IMR-90 (cell line): ENCODE measurements at regions not wholly inside any gene's neighbourhood (a gene's known extent, or its start where the extent isn't known, plus 50 kb on each side); places are given as distances from the start of the nearest gene placed in this dataset.
A peak's percentile ranks its signal among the peaks of the same experiment; 100 is the strongest.

Experiments used
- ATAC-seq: fragments of 200-7000 bp; cut with Tn5 transposase; 2 replicates; pipeline ENCODE4 v1.9.1; 2020; ENCODE audit warnings: low read depth, mild to moderate bottlenecking, moderate library complexity
- BruUV-seq: library from RNA; stranded (reverse); fragments of 400-500 nt; replicated peaks from 2 replicates; lab custom pipeline; 2021; lab: Mats Ljungman, UMichigan
- CTCF ChIA-PET: fragments of 300-600 bp; formaldehyde crosslinking; extraction: SDS; loops from one replicate; lab custom pipeline; 2021; ENCODE audit warnings: antibody characterized with exemption; lab: Yijun Ruan, JAX
- POLR2A ChIA-PET: fragments of 300-600 bp; sonication (Branson Sonifier 250); formaldehyde crosslinking; loops from one replicate; lab custom pipeline; 2022; ENCODE audit warnings: antibody characterized with exemption; ENCODE audit not compliant: unreplicated experiment; lab: Charles Lee
- DNase-seq: peaks from one replicate; pipeline ENCODE4 v3.0.0; 2013
- H2AFZ ChIP-seq: replicated peaks from 2 replicates; pipeline ENCODE3; 2013; ENCODE audit warnings: low read length, mild to moderate bottlenecking; ENCODE audit not compliant: poor library complexity
- H2AK5ac ChIP-seq: 2 replicates; pipeline ENCODE4 v1.6.1; 2013; ENCODE audit warnings: low read depth, low read length, inconsistent platforms
- H2AK9ac ChIP-seq: replicated peaks from 2 replicates; pipeline ENCODE3; 2013; ENCODE audit warnings: mild to moderate bottlenecking, low read depth, low read length, moderate library complexity; ENCODE audit not compliant: poor library complexity
- H2BK120ac ChIP-seq: 2 replicates; pipeline ENCODE4 v1.6.1; 2013; ENCODE audit warnings: low read depth, low read length, inconsistent platforms
- H2BK15ac ChIP-seq: 3 replicates; pipeline ENCODE4 v1.6.1; 2013; ENCODE audit warnings: low read depth, low read length, inconsistent platforms
- H2BK20ac ChIP-seq: 2 replicates; pipeline ENCODE4 v1.6.1; 2013; ENCODE audit warnings: low read depth, mild to moderate bottlenecking, inconsistent platforms, low read length, moderate library complexity
- H2BK5ac ChIP-seq: 2 replicates; pipeline ENCODE4 v1.6.1; 2013; ENCODE audit warnings: mild to moderate bottlenecking, low read depth, low read length, inconsistent platforms; ENCODE audit not compliant: poor library complexity, severe bottlenecking
- H3K14ac ChIP-seq: replicated peaks from 2 replicates; pipeline ENCODE4 v1.6.1; 2013; ENCODE audit warnings: low read depth, low read length, inconsistent platforms
- H3K18ac ChIP-seq: 2 replicates; pipeline ENCODE4 v1.6.1; 2013; ENCODE audit warnings: low read depth, low read length, control low read depth
- H3K23ac ChIP-seq: 2 replicates; pipeline ENCODE4 v1.6.1; 2013; ENCODE audit warnings: low read depth, low read length, inconsistent platforms
- H3K27ac ChIP-seq: 2 replicates; pipeline ENCODE4 v1.5.1; 2013; ENCODE audit warnings: mild to moderate bottlenecking, control low read depth, low read length; ENCODE audit not compliant: insufficient read depth
- H3K27me3 ChIP-seq: 2 replicates; pipeline ENCODE4 v1.6.1; 2013; ENCODE audit warnings: low read length; ENCODE audit not compliant: control insufficient read depth, insufficient read depth
- H3K36me3 ChIP-seq: 2 replicates; pipeline ENCODE4 v1.6.1; 2013; ENCODE audit warnings: low read length, mixed read lengths; ENCODE audit not compliant: control insufficient read depth, insufficient read depth
- H3K4ac ChIP-seq: 2 replicates; pipeline ENCODE4 v1.6.1; 2013; ENCODE audit warnings: low read depth, low read length, inconsistent platforms
- H3K4me1 ChIP-seq: 2 replicates; pipeline ENCODE4 v1.6.1; 2013; ENCODE audit warnings: low read length, mixed read lengths; ENCODE audit not compliant: control insufficient read depth, insufficient read depth
- H3K4me2 ChIP-seq: 2 replicates; pipeline ENCODE4 v1.6.1; 2013; ENCODE audit warnings: low read depth, mild to moderate bottlenecking, control low read depth, low read length, moderate library complexity
- H3K4me3 ChIP-seq: 2 replicates; pipeline ENCODE4 v1.5.1; 2013; ENCODE audit warnings: low read depth, mild to moderate bottlenecking, control low read depth, low read length, moderate library complexity; ENCODE audit not compliant: insufficient read depth
- H3K56ac ChIP-seq: 2 replicates; pipeline ENCODE4 v1.6.1; 2013; ENCODE audit warnings: low read length, inconsistent platforms; ENCODE audit not compliant: insufficient read depth; ENCODE audit errors: extremely low read depth
- H3K79me1 ChIP-seq, 2 experiments: 2 replicates each; pipeline ENCODE4 v1.6.1; 2013; ENCODE audit warnings: low read length in 2 of 2, inconsistent platforms in 1 of 2, low read depth in 1 of 2
- H3K9ac ChIP-seq: 2 replicates; pipeline ENCODE4 v1.6.1; 2013; ENCODE audit warnings: low read depth, low read length, control low read depth
- H3K9me1 ChIP-seq: 2 replicates; pipeline ENCODE4 v1.6.1; 2013; ENCODE audit warnings: low read length, inconsistent platforms; ENCODE audit not compliant: insufficient read depth
- H3K9me3 ChIP-seq: 2 replicates; pipeline ENCODE4 v1.6.1; 2013; ENCODE audit warnings: low read length; ENCODE audit not compliant: control insufficient read depth, insufficient read depth
- H4K20me1 ChIP-seq: 2 replicates; pipeline ENCODE4 v1.6.1; 2013; ENCODE audit warnings: low read length, inconsistent platforms; ENCODE audit not compliant: insufficient read depth
- H4K5ac ChIP-seq: 2 replicates; pipeline ENCODE4 v1.6.1; 2013; ENCODE audit warnings: mild to moderate bottlenecking, low read depth, low read length, control low read depth
- H4K8ac ChIP-seq, 2 experiments: 2 replicates each; pipeline ENCODE4 v1.6.1; 2013; ENCODE audit warnings: low read depth in 2 of 2, low read length in 2 of 2, control low read depth in 1 of 2, inconsistent platforms in 1 of 2
- H4K91ac ChIP-seq: 2 replicates; pipeline ENCODE4 v1.6.1; 2013; ENCODE audit warnings: low read depth, low read length, inconsistent platforms; ENCODE audit not compliant: insufficient read depth
- WGBS, 2 experiments: methylation state at CpG; one replicate each; pipeline versions ENCODE4 v1.1.5 to v1.1.7; 2013; ENCODE audit warnings: missing lambda C conversion rate in 2 of 2; ENCODE audit not compliant: insufficient read length in 1 of 2; ENCODE audit errors: extremely low coverage in 2 of 2; 5-methylcytosine and 5-hydroxymethylcytosine counted together
- dilution Hi-C: fragments of 300-500 bp; cut with HindIII; formaldehyde crosslinking; loops from one replicate; pipeline ENCODE4 v1.14.3; 2018; ENCODE audit warnings: low sequenced_read_pairs; ENCODE audit not compliant: unreplicated experiment
- in situ Hi-C: fragments of 300-500 bp; cut with MboI; formaldehyde crosslinking; loops from 3 replicates; pipeline ENCODE4 v1.14.3; 2019; ENCODE audit warnings: low sequenced_read_pairs, inconsistent platforms, mixed read lengths
- intact Hi-C: fragments of 100-400 bp; cut with micrococcal nuclease; formaldehyde crosslinking; loops from 2 replicates; pipeline ENCODE4 v1.10.0; 2022
- TF ChIP-seq, protein P1 (sequence below): fragments of 150-350 bp; IDR thresholded peaks from 2 replicates; pipeline ENCODE4 v1.6.1; 2016; ENCODE audit warnings: low read depth, mild to moderate bottlenecking, low read length, moderate library complexity, borderline replicate concordance

DNA sequence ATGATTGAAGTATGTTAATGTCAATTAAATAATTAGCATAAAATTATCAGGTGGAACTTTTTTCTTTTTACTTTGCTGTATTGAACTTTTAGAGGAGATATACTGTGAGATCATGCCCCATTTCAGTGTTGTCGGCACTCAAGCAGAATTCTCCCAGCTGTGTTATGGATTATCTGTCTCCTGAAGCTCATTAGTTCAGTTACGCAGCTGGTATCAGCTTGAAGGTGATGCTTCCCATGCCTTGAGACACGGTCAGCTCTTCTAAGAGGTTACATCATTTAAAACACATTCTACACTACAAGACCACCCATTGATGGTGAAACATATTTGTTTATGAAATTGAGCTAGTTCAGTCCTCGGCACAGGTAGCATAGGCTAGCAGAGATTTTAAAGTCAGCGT, 68.9 kb upstream of the PHACTR2 start:
- BruUV-seq: no TSS peak
- dilution Hi-C loops (no loop called here), intact Hi-C loops (no loop called here), in situ Hi-C loops (no loop called here)
- H4K5ac ChIP-seq: no peak overlapping the region
- DNase-seq (no peak), ATAC-seq (no peak)
- H3K27ac ChIP-seq: no peak overlapping the region
- peaks cover 3% of the 10 kb centered on the region; the same call in 1 of the 2 replicates for H3K4me1 ChIP-seq
- CTCF ChIA-PET: no interaction called here
- H3K79me1 ChIP-seq: peaks cover 8 to 10% of the 10 kb centered on the region in 2 experiments; a peak in 2 of 4 replicates
- no peaks in the 10 kb centered on the region for H3K9me3 ChIP-seq
- WGBS, 2 experiments: 80% methylated on average over 1 of the region's 5 CpGs; no CpG with 5 or more reads in 1 of the 2 experiments
- TF ChIP-seq, protein P1, sequence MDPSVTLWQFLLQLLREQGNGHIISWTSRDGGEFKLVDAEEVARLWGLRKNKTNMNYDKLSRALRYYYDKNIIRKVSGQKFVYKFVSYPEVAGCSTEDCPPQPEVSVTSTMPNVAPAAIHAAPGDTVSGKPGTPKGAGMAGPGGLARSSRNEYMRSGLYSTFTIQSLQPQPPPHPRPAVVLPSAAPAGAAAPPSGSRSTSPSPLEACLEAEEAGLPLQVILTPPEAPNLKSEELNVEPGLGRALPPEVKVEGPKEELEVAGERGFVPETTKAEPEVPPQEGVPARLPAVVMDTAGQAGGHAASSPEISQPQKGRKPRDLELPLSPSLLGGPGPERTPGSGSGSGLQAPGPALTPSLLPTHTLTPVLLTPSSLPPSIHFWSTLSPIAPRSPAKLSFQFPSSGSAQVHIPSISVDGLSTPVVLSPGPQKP: no peak
- H3K36me3 ChIP-seq: no peaks in the 10 kb centered on the region
- no peak overlapping the region for H3K4me2 ChIP-seq
- no peaks in the 10 kb centered on the region for H4K20me1 ChIP-seq
- H4K91ac ChIP-seq: no peak overlapping the region
- H2AK9ac ChIP-seq: no peak overlapping the region
- no peak overlapping the region for H2BK15ac ChIP-seq
- no peak overlapping the region for H2BK5ac ChIP-seq
- peak overlapping the region; percentile 20; the same call in 1 of the 2 replicates for H2BK20ac ChIP-seq
- POLR2A ChIA-PET: no interaction called here
- no peak overlapping the region for H4K8ac ChIP-seq
- H3K23ac ChIP-seq: peak overlapping the region; percentile 63; the same call in 1 of the 2 replicates
- no peaks in the 10 kb centered on the region for H3K27me3 ChIP-seq
- no peak overlapping the region for H3K4ac ChIP-seq
- no peaks in the 10 kb centered on the region; the same call in 1 of the 2 replicates for H3K9me1 ChIP-seq
- no peak overlapping the region for H3K4me3 ChIP-seq
- H2AK5ac ChIP-seq: peak overlapping the region; percentile 13; the same call in 1 of the 2 replicates
- no peak overlapping the region for H3K56ac ChIP-seq
- no peak overlapping the region for H2AFZ ChIP-seq
- H3K18ac ChIP-seq: no peak overlapping the region
- no peak overlapping the region for H2BK120ac ChIP-seq
- H3K9ac ChIP-seq: no peak overlapping the region
- peak overlapping the region; percentile 14; the same call in 1 of the 2 replicates for H3K14ac ChIP-seq
